ENCODE measurements at regions not wholly inside any gene's neighbourhood (a gene's known extent, or its start where the extent isn't known, plus 50 kb on each side); places are given as distances from the start of the nearest gene placed in this dataset.

DNA sequence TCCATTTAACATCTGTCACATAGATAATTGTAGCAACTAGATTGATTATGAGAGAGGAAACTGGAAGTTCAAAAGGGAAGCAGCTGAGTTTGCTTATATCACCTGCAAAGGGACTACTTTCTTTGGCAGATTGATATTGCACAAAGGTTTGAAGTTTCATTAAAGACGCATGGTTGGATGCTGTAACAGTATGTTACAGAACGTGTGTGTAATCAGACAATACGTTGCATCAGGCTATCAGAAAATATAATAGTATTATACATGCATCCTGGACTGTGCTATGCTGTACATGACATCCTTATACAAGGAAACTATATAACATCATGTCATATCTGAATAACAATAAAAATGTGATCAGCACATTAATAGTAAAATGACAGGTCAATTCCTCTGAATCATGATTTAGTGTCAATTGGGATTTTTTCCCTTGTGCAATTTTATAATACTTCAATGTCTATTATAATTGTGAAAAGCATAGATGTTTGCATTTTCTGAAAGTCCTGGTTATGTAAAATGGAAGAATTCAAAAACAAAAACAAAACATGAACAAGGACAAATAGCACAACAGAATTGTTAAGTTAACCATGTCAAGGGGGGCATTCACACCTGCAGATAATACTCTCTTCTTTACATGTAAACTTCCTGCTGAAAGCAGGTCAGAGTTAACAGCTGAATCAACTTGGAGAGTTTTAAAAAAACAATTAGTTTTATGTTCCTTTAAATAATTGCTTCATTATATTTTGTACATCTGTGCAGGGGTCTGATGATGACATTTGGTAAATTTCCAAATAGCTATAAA is 283.2 kb upstream of the KCNH8 start:
- TF ChIP-seq, protein P1, sequence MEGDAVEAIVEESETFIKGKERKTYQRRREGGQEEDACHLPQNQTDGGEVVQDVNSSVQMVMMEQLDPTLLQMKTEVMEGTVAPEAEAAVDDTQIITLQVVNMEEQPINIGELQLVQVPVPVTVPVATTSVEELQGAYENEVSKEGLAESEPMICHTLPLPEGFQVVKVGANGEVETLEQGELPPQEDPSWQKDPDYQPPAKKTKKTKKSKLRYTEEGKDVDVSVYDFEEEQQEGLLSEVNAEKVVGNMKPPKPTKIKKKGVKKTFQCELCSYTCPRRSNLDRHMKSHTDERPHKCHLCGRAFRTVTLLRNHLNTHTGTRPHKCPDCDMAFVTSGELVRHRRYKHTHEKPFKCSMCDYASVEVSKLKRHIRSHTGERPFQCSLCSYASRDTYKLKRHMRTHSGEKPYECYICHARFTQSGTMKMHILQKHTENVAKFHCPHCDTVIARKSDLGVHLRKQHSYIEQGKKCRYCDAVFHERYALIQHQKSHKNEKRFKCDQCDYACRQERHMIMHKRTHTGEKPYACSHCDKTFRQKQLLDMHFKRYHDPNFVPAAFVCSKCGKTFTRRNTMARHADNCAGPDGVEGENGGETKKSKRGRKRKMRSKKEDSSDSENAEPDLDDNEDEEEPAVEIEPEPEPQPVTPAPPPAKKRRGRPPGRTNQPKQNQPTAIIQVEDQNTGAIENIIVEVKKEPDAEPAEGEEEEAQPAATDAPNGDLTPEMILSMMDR (IDR thresholded peaks at IDR 0.05; ENCODE audit: low read depth, low read length) = no peak
- DNase-seq (ENCODE audit: low read depth in 2 of 2) = no peak
- H3K4me3 ChIP-seq (replicated peaks in 1 of 2; ENCODE audit: low read depth in 2 of 2, low read length in 2 of 2) = no peak overlapping the region

DNA sequence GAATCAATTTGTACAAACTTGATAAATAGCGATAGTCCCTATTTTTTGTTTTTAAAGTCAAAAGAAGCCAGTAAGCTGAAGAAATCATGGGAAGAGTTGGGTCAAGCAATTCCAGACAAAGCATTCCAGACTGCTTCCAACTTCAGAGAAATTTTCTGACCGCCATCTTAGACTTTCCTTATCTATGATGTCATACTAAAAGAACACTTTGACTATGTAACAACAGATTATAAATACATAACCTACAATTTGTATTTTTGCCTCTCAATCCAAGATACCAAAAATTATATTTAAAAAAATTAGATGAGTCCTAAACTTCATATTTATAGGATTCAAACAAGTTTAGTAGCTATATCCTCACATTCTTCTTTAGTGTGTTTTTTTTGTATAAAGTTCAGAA is 286.2 kb upstream of the KCNH8 start:
- no peak for DNase-seq (ENCODE audit: low read depth in 2 of 2)
- H3K4me3 ChIP-seq (replicated peaks in 1 of 2; ENCODE audit: low read depth in 2 of 2, low read length in 2 of 2) = no peak overlapping the region
- TF ChIP-seq, protein P1 (IDR thresholded peaks at IDR 0.05; ENCODE audit: low read depth, low read length) = no peak

DNA sequence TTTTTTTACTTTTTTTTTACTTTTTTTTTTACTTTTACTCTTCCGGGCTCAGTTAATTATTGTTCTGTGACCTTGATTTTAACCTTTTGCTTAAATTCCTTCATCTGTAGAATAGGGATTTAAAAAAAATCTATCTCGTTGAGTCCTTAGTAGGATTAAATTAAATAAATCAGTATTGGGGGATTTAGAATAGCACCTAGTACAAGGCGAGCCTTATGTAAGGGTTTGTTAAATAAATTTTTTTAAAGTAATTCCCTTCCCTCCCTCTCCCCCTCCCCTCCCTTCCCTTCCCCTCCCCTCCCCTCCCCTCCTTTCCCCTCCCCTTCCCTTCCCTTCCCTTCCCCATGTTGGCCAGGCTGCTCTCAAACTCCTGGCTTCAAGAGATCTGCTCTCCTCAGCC is 287.2 kb upstream of the KCNH8 start:
- TF ChIP-seq, protein P1 (IDR thresholded peaks at IDR 0.05; ENCODE audit: low read depth, low read length) = no peak
- no peak overlapping the region for H3K4me3 ChIP-seq (replicated peaks in 1 of 2; ENCODE audit: low read depth in 2 of 2, low read length in 2 of 2)
- no peak for DNase-seq (ENCODE audit: low read depth in 2 of 2)

DNA sequence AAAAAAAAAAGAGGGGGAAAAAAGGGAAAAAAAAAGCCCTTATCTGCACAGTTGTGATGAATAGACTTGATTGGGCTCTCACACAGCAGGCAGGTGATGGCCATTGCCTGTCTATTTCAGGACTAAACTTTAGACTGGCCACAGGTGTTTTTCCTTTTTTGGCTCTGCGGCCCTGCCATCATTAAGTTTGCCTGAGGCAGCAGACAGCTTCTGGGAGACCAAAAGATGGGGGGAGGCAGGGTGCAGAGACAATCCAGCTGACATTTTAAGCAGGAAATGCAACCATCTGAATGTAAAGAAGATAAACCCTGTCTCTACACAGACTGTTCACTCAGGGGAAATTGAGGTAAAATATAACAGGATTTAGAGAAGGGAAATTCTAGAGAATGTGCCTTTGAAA is 295.0 kb upstream of the KCNH8 start:
- no peak for DNase-seq (ENCODE audit: low read depth in 2 of 2)
- TF ChIP-seq, protein P1 (IDR thresholded peaks at IDR 0.05; ENCODE audit: low read depth, low read length) = no peak
- no peak overlapping the region for H3K4me3 ChIP-seq (replicated peaks in 1 of 2; ENCODE audit: low read depth in 2 of 2, low read length in 2 of 2)

DNA sequence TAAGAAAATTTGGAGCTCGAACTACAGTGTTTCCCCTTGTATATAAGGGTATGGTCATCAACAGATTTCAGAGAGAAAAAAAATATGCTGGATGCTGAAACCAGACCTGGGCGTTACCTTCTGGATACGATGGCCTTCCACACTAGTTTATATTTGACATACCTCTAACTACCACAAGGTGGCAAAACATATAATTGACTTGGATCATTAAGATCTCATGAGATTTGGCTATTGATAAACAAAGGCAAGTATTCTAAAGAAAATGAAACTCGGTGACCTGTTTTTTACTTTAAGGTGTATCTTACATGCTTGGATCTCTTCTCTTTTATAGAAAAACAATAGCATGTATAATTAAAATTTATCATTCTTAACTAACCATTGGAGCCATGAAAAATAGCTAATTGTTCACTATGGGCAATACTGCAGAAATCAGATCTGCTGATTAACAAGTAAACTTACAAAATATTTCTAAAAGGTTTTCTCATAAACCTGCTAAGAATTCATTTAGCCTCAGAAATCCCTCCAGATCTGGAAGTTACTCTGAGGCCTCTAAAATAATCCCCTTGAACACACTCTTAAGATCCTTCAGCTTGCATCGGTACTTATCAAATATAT is 300.6 kb upstream of the KCNH8 start:
- DNase-seq (ENCODE audit: low read depth in 2 of 2) = no peak
- TF ChIP-seq, protein P1 (IDR thresholded peaks at IDR 0.05; ENCODE audit: low read depth, low read length) = no peak
- H3K4me3 ChIP-seq (replicated peaks in 1 of 2; ENCODE audit: low read depth in 2 of 2, low read length in 2 of 2) = no peak overlapping the region

DNA sequence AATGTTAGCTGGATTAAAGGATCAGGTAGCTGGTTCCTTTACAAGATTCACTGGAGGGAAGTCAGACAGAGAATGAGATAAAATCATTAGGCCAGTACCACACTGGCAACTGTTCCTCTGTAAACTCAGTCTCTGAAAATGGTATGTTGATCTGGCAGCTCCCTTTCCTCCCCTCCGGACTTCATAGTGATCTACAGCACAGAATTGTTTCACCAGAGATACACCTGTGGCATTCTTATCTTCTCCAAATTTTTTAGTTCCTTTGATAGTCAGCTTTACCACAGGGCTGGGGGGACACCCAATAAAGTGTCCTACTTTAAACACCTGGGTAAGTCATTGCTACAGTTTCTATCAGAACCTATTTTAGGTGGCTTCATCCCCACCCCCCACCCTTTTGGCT is 304.3 kb upstream of the KCNH8 start:
- no peak for DNase-seq (ENCODE audit: low read depth in 2 of 2)
- TF ChIP-seq, protein P1 (IDR thresholded peaks at IDR 0.05; ENCODE audit: low read depth, low read length) = no peak
- no peak overlapping the region for H3K4me3 ChIP-seq (replicated peaks in 1 of 2; ENCODE audit: low read depth in 2 of 2, low read length in 2 of 2)
